HUES48 (cell line): ENCODE measurements at regions not wholly inside any gene's neighbourhood (a gene's known extent, or its start where the extent isn't known, plus 50 kb on each side); places are given as distances from the start of the nearest gene placed in this dataset.
"Not testable (repeated sequence)": the region's sequence is repeated elsewhere in the genome, so short reads cannot be mapped to it uniquely, and the experiment has no call there.

Source experiments
- H3K27ac ChIP-seq: one replicate; pipeline ENCODE4 v1.7.0; 2013; ENCODE audit warnings: low read depth, low read length, inconsistent platforms
- H3K27me3 ChIP-seq: 2 replicates; pipeline ENCODE4 v1.6.1; 2013; ENCODE audit warnings: mild to moderate bottlenecking, low read length; ENCODE audit not compliant: control insufficient read depth, insufficient read depth
- H3K36me3 ChIP-seq: 2 replicates; pipeline ENCODE4 v1.6.1; 2013; ENCODE audit warnings: low read length; ENCODE audit not compliant: control insufficient read depth, insufficient read depth
- H3K4me1 ChIP-seq: 2 replicates; pipeline ENCODE4 v1.6.1; 2013; ENCODE audit warnings: mild to moderate bottlenecking, low read length; ENCODE audit not compliant: control insufficient read depth, insufficient read depth
- H3K4me3 ChIP-seq: 2 replicates; pipeline ENCODE4 v1.5.1; 2013; ENCODE audit warnings: mild to moderate bottlenecking, low read depth, low read length
- H3K9ac ChIP-seq: 2 replicates; pipeline ENCODE4 v1.6.1; 2013; ENCODE audit warnings: mild to moderate bottlenecking, low read depth, low read length, moderate library complexity
- H3K9me3 ChIP-seq: 2 replicates; pipeline ENCODE4 v1.6.1; 2013; ENCODE audit warnings: low read length; ENCODE audit not compliant: control insufficient read depth, insufficient read depth

DNA sequence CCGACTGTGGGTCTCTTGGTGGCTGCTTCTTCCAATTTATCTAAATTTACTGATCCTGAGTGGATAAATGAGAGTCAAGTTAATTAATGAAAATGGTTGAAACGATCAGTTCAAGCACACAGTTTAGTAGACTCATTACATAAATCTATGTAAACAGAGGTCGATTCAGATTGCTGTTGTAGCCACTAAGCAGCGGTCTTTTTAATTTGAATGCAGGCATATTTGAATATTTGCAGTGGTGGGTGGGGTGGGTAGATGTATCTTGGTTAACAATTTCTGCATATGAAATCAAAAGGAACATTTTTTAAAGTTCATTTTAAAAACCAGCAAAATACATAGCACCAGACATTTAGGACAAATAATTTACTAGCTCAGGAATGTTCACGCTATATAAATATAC lies 325.9 kb downstream of the KLF12 start:
- no peaks in the 10 kb centered on the region for H3K36me3 ChIP-seq

DNA sequence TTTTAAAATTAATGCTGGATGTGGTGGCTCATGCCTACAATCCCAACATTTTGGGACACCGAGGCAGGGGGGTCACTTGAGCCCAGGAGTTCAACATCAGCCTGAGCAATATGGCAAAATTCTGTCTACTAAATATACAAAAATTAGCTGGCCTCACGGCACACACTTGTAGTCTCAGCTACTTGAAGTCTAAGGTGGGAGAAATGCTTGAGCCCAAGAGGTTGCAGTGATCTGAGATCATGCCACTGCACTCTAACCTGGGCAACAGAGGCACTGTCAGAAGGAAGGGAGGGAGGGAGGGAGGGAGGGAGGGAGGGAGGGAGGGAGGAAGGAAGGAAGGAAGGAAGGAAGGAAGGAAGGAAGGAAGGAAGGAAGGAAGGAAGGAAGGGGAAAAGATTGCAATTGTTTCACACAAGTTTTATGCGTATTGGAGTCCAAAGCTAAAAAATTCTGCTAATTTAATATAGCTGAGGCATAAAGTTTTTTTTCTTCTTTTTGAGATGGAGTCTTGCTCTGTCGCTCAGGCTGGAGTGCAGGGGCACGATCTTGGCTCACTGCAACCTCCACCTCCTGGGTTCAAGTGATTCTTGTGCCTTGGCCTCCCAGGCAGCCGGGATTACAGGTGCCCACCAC lies 328.8 kb downstream of the KLF12 start:
- not testable (repeated sequence) for H3K4me1 ChIP-seq, H3K27ac ChIP-seq, H3K9ac ChIP-seq, H3K36me3 ChIP-seq, H3K9me3 ChIP-seq, H3K27me3 ChIP-seq, H3K4me3 ChIP-seq

More for the DNA sequence above, 325.9 kb downstream of the KLF12 start:
- Histone ChIP-seq H3K9me3 (no peaks in the 10 kb centered on the region), H3K27me3 (no peaks in the 10 kb centered on the region), H3K9ac (no peak overlapping the region), H3K4me1 (no peaks in the 10 kb centered on the region; the same call in 1 of the 2 replicates), H3K27ac (no peak overlapping the region), H3K4me3 (no peak overlapping the region)

DNA sequence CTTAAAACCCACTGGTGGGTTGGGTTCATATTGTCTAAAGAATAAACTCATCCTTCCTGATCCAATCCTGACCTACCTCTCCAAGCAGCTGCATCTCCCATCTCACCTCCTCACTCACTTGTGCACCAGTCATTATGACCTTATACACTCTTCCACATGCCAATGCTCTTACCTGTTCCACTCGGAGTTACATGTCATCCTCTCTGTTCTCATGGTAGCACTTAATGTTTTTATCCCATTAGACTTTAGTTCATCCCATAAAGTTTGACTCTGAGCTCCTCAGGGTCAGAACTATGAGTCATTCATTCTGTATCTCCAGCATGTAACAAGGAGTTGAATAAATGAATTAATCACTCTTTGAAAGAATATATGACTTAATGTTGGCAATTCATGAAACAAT lies 330.2 kb downstream of the KLF12 start:
- Histone ChIP-seq H3K4me3 (no peak overlapping the region), H3K27me3 (no peaks in the 10 kb centered on the region)

DNA sequence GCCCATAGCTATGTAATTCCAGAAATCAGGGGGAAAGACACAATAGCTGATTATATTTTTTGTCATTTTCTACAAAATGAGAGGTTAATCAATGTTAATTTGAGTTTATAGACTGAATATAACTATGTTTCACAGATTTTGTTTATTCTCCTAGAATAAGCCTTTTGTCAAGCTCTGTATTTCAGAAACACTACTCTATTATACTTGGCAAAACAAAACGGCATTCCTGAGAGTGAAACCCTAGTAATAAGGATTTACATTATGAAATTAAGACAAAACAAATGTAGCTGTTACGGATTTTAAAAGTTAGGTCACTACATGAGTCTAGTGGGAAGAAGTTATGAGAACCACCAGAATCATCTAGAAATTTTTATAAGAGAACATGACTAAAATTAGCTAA lies 334.2 kb downstream of the KLF12 start:
- H3K9me3 ChIP-seq = no peaks in the 10 kb centered on the region
- H3K4me1 ChIP-seq = no peaks in the 10 kb centered on the region
- H3K9ac ChIP-seq = no peak overlapping the region
- H3K4me3 ChIP-seq = no peak overlapping the region
- H3K36me3 ChIP-seq = no peaks in the 10 kb centered on the region
- H3K27me3 ChIP-seq = no peaks in the 10 kb centered on the region
- H3K27ac ChIP-seq = no peak overlapping the region

More for the DNA sequence above, 330.2 kb downstream of the KLF12 start:
- no peaks in the 10 kb centered on the region for H3K9me3 ChIP-seq
- no peak overlapping the region for H3K9ac ChIP-seq
- H3K36me3 ChIP-seq = no peaks in the 10 kb centered on the region
- H3K27ac ChIP-seq = no peak overlapping the region
- H3K4me1 ChIP-seq = no peaks in the 10 kb centered on the region; the same call in 1 of the 2 replicates

DNA sequence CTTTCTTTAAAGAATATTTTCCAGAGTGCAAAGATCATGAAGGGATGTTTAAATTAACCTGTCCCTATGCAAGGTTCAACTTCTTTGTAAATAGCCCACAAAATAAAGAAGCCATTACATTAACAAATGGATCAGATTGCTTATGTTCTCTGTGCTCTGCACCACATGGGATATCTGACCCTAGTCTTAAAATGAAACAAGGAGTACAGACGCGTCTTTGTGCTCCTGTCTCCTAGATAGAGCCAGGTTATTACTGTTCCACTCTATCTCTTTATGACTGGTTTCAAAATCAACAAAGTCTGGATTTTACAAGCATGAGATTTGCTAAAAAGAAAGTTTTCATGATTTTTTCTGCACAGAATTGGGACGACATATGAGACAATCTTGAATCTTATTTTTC lies 339.4 kb downstream of the KLF12 start:
- no peak overlapping the region for H3K9ac ChIP-seq
- no peak overlapping the region for H3K4me3 ChIP-seq
- 0 out of 2 replicates have a peak, but pooled peaks cover 2% of the 10 kb centered on the region for H3K9me3 ChIP-seq
- H3K27ac ChIP-seq = no peak overlapping the region
- H3K4me1 ChIP-seq = no peaks in the 10 kb centered on the region
- H3K36me3 ChIP-seq = no peaks in the 10 kb centered on the region
- H3K27me3 ChIP-seq = no peaks in the 10 kb centered on the region

DNA sequence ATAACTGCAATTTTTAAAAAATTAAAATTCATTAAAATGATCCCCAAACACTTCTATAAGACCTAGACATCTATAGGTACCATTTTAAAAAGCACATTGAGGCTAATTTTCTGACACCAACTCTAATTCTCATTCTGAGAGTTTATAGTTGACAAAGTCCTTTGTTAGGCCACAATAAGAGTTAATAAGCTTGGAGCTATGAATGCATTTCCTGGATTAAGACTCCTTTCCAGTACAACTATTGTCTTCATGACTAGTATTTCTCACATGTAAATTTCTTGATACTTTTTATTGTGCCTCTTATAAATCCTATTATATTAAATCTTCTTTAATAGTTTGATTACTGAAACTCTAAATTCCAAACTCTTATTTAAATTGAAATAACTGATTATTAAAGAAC lies 340.8 kb downstream of the KLF12 start:
- Histone ChIP-seq H3K27ac (no peak overlapping the region), H3K9ac (no peak overlapping the region), H3K9me3 (0 out of 2 replicates have a peak, but pooled peaks cover 2% of the 10 kb centered on the region), H3K36me3 (no peaks in the 10 kb centered on the region), H3K4me3 (no peak overlapping the region), H3K4me1 (no peaks in the 10 kb centered on the region), H3K27me3 (no peaks in the 10 kb centered on the region)

DNA sequence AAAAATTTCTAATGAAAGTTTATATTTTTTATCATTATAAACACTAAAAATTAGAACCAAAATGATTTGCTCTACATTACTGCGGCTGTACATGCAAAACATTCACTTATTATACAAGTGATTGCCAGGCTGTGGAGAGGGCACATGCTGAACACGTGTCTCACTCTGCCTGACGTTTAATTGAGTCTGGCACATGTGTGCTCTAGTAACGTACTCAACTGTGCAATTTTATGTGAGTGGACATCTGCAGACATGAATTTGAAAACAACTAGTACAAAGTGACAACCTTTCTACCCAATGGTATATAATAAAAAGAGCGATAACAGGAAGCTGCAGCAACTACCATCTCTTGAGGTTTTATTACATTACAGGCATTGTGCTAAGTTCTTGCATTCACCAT lies 341.4 kb downstream of the KLF12 start:
- Histone ChIP-seq H3K4me1 (no peaks in the 10 kb centered on the region), H3K27me3 (no peaks in the 10 kb centered on the region), H3K9me3 (0 out of 2 replicates have a peak, but pooled peaks cover 2% of the 10 kb centered on the region), H3K36me3 (no peaks in the 10 kb centered on the region), H3K4me3 (no peak overlapping the region), H3K27ac (no peak overlapping the region), H3K9ac (no peak overlapping the region)

DNA sequence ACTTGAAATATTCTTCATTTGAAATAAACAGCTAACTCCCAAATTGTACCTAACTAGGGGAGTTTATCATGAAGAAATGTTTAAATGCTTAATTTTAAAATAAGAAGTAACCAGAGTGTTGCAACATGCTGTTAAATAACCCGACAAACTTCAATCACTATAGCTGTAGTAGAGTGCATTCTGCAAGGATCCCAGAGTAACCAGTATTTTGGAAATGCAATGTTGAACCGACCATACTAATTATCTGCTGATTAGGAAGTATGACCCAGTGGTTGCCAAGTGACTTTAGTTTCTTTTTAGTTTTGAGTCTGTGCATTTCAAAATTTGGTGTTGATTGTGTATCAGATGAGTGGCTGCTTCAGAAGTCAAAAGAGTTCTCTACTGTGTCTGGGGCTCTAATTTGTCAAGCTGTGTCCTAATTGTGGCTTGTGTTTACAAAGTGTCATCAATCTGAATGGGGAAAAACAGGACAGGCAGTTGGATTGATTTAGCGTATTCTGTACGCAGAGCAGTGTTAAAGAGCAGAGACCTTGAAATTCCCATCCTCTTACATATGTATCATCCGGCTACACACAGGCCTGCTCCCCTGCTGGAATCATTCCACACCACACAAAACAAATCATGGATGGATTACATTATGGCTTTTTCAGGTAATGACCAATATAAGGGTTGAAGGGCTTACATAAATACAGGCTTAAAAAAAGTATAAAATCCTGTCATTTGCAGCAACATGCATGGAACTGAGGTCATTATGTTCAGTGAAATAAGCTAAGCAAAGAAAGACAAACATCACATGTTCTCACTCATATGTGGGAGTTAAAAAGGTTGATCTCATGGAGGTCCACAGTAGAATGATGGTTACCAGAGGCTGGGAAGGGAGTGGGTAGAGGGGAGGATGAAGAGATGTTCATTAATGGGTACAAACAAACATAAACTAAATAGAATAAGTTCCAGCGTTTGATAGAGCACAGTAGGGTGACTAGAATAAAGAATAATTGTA lies 351.5 kb downstream of the KLF12 start:
- Histone ChIP-seq H3K4me1 (no peaks in the 10 kb centered on the region), H3K9ac (no peak overlapping the region), H3K27ac (no peak overlapping the region), H3K9me3 (no peaks in the 10 kb centered on the region), H3K4me3 (no peak overlapping the region), H3K36me3 (no peaks in the 10 kb centered on the region), H3K27me3 (no peaks in the 10 kb centered on the region)

DNA sequence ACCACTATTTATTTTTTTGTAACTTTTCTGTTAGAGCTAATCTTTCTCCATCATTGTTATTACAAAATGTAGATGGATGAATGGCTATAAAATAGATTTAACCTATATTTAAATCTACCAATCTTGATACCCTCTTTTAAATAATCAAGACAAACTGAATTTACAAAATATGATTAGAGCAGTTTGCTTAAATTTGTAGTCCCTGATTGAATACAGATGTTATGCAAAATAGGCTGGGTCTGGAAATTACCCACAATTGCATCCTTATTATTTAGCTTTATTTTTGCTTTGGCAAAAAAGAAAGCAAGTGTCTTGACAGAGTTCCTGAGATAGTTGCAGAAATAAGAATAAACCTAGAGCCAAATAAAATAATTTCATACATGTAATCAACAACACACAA lies 352.8 kb downstream of the KLF12 start:
- Histone ChIP-seq H3K27me3 (no peaks in the 10 kb centered on the region), H3K9ac (no peak overlapping the region), H3K27ac (no peak overlapping the region), H3K4me1 (no peaks in the 10 kb centered on the region), H3K36me3 (no peaks in the 10 kb centered on the region), H3K9me3 (no peaks in the 10 kb centered on the region), H3K4me3 (no peak overlapping the region)

DNA sequence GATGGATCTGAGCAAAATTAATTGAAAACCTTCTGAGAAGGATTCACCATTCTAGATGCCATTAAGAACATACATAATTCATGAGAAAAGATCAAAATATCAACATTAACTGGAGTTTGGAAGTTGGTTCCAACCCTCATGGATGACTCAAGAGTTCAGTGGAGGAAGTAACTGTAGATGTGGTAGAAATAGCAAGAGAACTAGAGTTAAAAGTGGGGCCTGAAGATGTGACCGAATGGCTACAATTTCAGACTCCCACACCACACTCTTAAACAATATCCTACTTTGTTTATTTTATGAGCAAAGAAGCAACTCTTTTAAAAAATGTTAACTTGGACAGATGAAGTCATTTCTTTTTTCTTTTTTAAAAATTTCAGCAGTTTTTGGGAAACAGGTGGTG lies 354.3 kb downstream of the KLF12 start:
- Histone ChIP-seq H3K4me1 (no peaks in the 10 kb centered on the region), H3K27me3 (no peaks in the 10 kb centered on the region), H3K4me3 (no peak overlapping the region), H3K9me3 (no peaks in the 10 kb centered on the region), H3K36me3 (no peaks in the 10 kb centered on the region), H3K9ac (no peak overlapping the region), H3K27ac (no peak overlapping the region)

DNA sequence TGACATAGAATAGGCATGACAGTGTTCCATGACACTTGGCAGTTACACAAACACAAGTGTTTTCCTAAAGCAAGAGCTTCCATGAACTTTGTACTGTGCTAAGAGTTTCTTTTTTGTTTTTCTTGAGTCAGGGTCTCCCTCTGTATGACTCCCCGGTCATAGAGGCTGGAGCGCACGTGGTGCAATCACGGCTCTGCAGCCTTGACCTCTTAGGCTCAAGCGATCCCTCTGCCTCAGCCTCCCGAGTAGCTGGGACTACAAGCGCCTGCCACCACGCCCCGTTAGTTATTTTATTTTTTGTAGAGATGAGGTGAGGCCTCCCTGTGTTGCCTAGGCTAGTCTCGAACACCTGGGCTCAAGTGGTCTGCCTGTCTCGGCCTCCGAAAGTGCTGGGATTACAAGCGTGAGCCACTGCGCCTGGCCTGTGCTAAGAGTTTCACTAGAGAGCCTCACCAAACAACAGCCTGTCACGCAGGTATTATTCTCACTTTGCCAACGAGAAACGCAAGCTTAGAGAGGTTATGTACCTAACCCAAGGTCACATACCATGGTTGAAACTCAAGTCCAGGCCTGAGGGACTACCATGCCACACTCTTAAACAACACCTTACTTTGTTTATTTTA lies 355.9 kb downstream of the KLF12 start:
- Histone ChIP-seq H3K9me3 (no peaks in the 10 kb centered on the region), H3K27me3 (no peaks in the 10 kb centered on the region), H3K4me1 (no peaks in the 10 kb centered on the region), H3K4me3 (no peak overlapping the region), H3K9ac (no peak overlapping the region), H3K27ac (no peak overlapping the region), H3K36me3 (no peaks in the 10 kb centered on the region)
